A673 (cell line): ENCODE measurements at regions not wholly inside any gene's neighbourhood (a gene's known extent, or its start where the extent isn't known, plus 50 kb on each side); places are given as distances from the start of the nearest gene placed in this dataset.

Experiments
- EZH2 ChIP-seq: fragments of 200-600 bp; sonication (generic); IDR thresholded peaks from 2 replicates; pipeline ENCODE4 v1.6.1; 2017; ENCODE audit warnings: borderline replicate concordance, low read depth, mild to moderate bottlenecking, mixed read lengths, antibody characterized with exemption, low read length; ENCODE audit not compliant: poor library complexity, severe bottlenecking
- TF ChIP-seq, protein P1 (sequence below): fragments of 300-800, 200-600 bp; sonication (generic); conservative IDR thresholded peaks from 2 replicates; pipeline ENCODE4 v1.5.1; 2017; ENCODE audit warnings: low read depth, mild to moderate bottlenecking, antibody characterized with exemption, low read length, moderate library complexity, mixed read lengths

DNA sequence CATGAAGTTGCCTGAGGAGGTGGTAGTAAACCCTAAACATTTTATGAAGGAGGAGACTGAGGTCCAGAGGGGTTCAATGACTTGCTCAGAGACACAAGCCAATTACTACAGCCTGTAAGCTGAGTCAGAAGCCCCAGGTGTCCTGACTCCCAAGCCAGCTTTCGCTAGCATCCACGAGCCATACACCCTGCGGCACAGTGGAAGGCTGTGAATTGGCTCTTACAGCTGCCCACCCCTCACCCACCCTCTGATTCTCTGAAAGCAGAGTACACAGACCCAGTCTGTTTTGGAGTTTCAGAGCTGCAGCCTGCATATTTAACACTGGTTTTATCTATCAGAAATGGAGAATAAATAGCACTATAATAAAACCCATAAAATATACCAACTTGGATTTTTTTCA, 253.4 kb downstream of the IGSF11 start:
- TF ChIP-seq, protein P1, sequence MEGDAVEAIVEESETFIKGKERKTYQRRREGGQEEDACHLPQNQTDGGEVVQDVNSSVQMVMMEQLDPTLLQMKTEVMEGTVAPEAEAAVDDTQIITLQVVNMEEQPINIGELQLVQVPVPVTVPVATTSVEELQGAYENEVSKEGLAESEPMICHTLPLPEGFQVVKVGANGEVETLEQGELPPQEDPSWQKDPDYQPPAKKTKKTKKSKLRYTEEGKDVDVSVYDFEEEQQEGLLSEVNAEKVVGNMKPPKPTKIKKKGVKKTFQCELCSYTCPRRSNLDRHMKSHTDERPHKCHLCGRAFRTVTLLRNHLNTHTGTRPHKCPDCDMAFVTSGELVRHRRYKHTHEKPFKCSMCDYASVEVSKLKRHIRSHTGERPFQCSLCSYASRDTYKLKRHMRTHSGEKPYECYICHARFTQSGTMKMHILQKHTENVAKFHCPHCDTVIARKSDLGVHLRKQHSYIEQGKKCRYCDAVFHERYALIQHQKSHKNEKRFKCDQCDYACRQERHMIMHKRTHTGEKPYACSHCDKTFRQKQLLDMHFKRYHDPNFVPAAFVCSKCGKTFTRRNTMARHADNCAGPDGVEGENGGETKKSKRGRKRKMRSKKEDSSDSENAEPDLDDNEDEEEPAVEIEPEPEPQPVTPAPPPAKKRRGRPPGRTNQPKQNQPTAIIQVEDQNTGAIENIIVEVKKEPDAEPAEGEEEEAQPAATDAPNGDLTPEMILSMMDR, result no peak
- TF ChIP-seq EZH2, result no peak
